ENCODE measurements at regions not wholly inside any gene's neighbourhood (a gene's known extent, or its start where the extent isn't known, plus 50 kb on each side); places are given as distances from the start of the nearest gene placed in this dataset.

DNA sequence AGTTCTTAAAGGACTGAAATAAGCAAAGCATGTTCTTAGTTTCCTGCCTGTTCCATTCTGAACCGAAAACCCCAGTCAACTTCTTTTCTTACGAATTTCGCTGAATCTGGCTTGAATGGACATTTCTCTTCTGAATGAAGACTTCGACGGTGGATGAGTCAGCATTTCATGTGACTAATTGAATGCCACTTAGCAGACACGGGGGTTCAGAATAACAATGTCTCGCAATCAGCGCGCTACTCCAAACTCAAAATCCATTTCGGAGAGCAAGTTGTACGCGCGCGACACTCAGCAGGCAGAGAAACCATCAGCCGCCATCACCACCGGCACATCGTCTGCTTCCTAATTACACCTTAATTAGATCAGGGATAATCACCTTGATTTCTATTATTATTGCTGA lies 239.0 kb upstream of the KLF6 start:
- DNase-seq (ENCODE audit: low spot score) (no peak), ATAC-seq (no peak)
- Mint-ChIP-seq H3K27me3 (ENCODE audit: low read depth) (no peaks in the 10 kb centered on the region), H3K36me3 (no peaks in the 10 kb centered on the region), H3K4me1 (peaks cover 8% of the 10 kb centered on the region), H3K4me3 (no peak overlapping the region), H3K9me3 (no peaks in the 10 kb centered on the region), H3K27ac (no peak overlapping the region)
- ChIA-PET POLR2A (no interaction called here), CTCF (no interaction called here)
- TF ChIP-seq NR1H2 (CRISPR knock-in tag; IDR thresholded peaks at IDR 0.05) = no peak
- TF ChIP-seq, protein P1, sequence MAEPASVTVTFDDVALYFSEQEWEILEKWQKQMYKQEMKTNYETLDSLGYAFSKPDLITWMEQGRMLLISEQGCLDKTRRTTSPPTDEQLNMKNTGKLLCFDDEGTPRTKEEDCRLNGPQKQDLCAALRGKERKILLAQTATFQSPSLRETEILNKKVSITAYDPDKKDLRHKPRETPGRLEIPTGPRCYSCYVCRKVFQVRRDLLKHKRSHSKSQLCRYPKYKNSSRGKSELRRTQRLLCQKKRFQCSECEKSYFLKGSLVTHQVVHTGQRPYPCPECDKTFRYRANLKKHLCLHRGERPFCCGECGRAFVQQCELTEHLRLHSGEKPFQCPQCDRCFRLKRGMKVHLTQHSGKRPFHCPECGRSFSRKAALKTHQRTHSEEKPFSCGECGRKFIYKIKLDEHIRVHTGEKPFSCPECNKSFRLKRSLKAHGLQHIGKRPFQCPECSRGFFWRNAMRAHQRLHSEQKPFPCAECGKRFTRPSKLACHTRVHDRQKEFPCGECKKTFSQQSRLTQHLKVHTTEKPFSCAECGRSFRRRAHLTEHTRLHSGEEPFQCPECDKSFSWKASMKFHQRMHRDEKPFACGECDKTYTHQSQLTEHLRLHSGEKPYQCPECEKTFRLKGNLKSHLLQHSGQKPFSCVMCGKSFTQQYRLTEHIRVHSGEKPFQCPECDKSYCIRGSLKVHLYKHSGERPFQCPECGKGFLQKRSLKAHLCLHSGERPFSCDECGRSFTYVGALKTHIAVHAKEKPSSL (CRISPR knock-in tag; conservative IDR thresholded peaks at IDR 0.05) = no peak
- TF ChIP-seq, protein P2, sequence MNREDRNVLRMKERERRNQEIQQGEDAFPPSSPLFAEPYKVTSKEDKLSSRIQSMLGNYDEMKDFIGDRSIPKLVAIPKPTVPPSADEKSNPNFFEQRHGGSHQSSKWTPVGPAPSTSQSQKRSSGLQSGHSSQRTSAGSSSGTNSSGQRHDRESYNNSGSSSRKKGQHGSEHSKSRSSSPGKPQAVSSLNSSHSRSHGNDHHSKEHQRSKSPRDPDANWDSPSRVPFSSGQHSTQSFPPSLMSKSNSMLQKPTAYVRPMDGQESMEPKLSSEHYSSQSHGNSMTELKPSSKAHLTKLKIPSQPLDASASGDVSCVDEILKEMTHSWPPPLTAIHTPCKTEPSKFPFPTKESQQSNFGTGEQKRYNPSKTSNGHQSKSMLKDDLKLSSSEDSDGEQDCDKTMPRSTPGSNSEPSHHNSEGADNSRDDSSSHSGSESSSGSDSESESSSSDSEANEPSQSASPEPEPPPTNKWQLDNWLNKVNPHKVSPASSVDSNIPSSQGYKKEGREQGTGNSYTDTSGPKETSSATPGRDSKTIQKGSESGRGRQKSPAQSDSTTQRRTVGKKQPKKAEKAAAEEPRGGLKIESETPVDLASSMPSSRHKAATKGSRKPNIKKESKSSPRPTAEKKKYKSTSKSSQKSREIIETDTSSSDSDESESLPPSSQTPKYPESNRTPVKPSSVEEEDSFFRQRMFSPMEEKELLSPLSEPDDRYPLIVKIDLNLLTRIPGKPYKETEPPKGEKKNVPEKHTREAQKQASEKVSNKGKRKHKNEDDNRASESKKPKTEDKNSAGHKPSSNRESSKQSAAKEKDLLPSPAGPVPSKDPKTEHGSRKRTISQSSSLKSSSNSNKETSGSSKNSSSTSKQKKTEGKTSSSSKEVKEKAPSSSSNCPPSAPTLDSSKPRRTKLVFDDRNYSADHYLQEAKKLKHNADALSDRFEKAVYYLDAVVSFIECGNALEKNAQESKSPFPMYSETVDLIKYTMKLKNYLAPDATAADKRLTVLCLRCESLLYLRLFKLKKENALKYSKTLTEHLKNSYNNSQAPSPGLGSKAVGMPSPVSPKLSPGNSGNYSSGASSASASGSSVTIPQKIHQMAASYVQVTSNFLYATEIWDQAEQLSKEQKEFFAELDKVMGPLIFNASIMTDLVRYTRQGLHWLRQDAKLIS (CRISPR knock-in tag; IDR thresholded peaks at IDR 0.05; ENCODE audit: borderline replicate concordance) = no peak
- no peak for TF ChIP-seq SP1 (CRISPR knock-in tag; conservative IDR thresholded peaks at IDR 0.05)
- TF ChIP-seq, protein P3, sequence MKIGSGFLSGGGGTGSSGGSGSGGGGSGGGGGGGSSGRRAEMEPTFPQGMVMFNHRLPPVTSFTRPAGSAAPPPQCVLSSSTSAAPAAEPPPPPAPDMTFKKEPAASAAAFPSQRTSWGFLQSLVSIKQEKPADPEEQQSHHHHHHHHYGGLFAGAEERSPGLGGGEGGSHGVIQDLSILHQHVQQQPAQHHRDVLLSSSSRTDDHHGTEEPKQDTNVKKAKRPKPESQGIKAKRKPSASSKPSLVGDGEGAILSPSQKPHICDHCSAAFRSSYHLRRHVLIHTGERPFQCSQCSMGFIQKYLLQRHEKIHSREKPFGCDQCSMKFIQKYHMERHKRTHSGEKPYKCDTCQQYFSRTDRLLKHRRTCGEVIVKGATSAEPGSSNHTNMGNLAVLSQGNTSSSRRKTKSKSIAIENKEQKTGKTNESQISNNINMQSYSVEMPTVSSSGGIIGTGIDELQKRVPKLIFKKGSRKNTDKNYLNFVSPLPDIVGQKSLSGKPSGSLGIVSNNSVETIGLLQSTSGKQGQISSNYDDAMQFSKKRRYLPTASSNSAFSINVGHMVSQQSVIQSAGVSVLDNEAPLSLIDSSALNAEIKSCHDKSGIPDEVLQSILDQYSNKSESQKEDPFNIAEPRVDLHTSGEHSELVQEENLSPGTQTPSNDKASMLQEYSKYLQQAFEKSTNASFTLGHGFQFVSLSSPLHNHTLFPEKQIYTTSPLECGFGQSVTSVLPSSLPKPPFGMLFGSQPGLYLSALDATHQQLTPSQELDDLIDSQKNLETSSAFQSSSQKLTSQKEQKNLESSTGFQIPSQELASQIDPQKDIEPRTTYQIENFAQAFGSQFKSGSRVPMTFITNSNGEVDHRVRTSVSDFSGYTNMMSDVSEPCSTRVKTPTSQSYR (CRISPR knock-in tag; IDR thresholded peaks at IDR 0.05) = no peak
- no peak for TF ChIP-seq ZNF219 (CRISPR knock-in tag; IDR thresholded peaks at IDR 0.05; ENCODE audit: borderline replicate concordance)
- TF ChIP-seq, protein P4, sequence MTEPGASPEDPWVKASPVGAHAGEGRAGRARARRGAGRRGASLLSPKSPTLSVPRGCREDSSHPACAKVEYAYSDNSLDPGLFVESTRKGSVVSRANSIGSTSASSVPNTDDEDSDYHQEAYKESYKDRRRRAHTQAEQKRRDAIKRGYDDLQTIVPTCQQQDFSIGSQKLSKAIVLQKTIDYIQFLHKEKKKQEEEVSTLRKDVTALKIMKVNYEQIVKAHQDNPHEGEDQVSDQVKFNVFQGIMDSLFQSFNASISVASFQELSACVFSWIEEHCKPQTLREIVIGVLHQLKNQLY (CRISPR knock-in tag; IDR thresholded peaks at IDR 0.05) = no peak
- TF ChIP-seq, protein P5, sequence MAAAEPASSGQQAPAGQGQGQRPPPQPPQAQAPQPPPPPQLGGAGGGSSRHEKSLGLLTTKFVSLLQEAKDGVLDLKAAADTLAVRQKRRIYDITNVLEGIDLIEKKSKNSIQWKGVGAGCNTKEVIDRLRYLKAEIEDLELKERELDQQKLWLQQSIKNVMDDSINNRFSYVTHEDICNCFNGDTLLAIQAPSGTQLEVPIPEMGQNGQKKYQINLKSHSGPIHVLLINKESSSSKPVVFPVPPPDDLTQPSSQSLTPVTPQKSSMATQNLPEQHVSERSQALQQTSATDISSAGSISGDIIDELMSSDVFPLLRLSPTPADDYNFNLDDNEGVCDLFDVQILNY (CRISPR knock-in tag; IDR thresholded peaks at IDR 0.05) = no peak
- no peak for TF ChIP-seq ETV6 (CRISPR knock-in tag; IDR thresholded peaks at IDR 0.05)
- TF ChIP-seq CBFB (CRISPR knock-in tag; IDR thresholded peaks at IDR 0.05; ENCODE audit: low read depth) = no peak
- no peak for TF ChIP-seq ATF1 (CRISPR knock-in tag; IDR thresholded peaks at IDR 0.05)
- TF ChIP-seq, protein P6, sequence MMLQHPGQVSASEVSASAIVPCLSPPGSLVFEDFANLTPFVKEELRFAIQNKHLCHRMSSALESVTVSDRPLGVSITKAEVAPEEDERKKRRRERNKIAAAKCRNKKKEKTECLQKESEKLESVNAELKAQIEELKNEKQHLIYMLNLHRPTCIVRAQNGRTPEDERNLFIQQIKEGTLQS (CRISPR knock-in tag; conservative IDR thresholded peaks at IDR 0.05) = no peak
- TF ChIP-seq, protein P7, sequence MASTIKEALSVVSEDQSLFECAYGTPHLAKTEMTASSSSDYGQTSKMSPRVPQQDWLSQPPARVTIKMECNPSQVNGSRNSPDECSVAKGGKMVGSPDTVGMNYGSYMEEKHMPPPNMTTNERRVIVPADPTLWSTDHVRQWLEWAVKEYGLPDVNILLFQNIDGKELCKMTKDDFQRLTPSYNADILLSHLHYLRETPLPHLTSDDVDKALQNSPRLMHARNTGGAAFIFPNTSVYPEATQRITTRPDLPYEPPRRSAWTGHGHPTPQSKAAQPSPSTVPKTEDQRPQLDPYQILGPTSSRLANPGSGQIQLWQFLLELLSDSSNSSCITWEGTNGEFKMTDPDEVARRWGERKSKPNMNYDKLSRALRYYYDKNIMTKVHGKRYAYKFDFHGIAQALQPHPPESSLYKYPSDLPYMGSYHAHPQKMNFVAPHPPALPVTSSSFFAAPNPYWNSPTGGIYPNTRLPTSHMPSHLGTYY (CRISPR knock-in tag; IDR thresholded peaks at IDR 0.05) = no peak
- TF ChIP-seq, protein P8, sequence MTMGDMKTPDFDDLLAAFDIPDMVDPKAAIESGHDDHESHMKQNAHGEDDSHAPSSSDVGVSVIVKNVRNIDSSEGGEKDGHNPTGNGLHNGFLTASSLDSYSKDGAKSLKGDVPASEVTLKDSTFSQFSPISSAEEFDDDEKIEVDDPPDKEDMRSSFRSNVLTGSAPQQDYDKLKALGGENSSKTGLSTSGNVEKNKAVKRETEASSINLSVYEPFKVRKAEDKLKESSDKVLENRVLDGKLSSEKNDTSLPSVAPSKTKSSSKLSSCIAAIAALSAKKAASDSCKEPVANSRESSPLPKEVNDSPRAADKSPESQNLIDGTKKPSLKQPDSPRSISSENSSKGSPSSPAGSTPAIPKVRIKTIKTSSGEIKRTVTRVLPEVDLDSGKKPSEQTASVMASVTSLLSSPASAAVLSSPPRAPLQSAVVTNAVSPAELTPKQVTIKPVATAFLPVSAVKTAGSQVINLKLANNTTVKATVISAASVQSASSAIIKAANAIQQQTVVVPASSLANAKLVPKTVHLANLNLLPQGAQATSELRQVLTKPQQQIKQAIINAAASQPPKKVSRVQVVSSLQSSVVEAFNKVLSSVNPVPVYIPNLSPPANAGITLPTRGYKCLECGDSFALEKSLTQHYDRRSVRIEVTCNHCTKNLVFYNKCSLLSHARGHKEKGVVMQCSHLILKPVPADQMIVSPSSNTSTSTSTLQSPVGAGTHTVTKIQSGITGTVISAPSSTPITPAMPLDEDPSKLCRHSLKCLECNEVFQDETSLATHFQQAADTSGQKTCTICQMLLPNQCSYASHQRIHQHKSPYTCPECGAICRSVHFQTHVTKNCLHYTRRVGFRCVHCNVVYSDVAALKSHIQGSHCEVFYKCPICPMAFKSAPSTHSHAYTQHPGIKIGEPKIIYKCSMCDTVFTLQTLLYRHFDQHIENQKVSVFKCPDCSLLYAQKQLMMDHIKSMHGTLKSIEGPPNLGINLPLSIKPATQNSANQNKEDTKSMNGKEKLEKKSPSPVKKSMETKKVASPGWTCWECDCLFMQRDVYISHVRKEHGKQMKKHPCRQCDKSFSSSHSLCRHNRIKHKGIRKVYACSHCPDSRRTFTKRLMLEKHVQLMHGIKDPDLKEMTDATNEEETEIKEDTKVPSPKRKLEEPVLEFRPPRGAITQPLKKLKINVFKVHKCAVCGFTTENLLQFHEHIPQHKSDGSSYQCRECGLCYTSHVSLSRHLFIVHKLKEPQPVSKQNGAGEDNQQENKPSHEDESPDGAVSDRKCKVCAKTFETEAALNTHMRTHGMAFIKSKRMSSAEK (CRISPR knock-in tag; IDR thresholded peaks at IDR 0.05; ENCODE audit: borderline replicate concordance) = no peak
- TF ChIP-seq ESRRA (CRISPR knock-in tag; IDR thresholded peaks at IDR 0.05; ENCODE audit: borderline replicate concordance) = no peak
- TF ChIP-seq ZNF416 (CRISPR knock-in tag; IDR thresholded peaks at IDR 0.05) = no peak
